H1 (cell line): ENCODE measurements at regions not wholly inside any gene's neighbourhood (a gene's known extent, or its start where the extent isn't known, plus 50 kb on each side); places are given as distances from the start of the nearest gene placed in this dataset.

ENCODE experiments used
- BACH1 ChIP-seq: IDR thresholded peaks from 2 replicates; pipeline ENCODE4 v1.6.1; 2012; ENCODE audit warnings: low read length, improper control_type of control experiment
- CBX8 ChIP-seq: fragments of 300-800, 300-1000 bp; sonication (generic); IDR thresholded peaks from 2 replicates; pipeline ENCODE4 v1.7.1; 2016; ENCODE audit warnings: low read depth, low read length, borderline replicate concordance
- CEBPB ChIP-seq: IDR thresholded peaks from 2 replicates; pipeline ENCODE4 v1.6.1; 2012; ENCODE audit warnings: low read depth, low read length
- KDM1A ChIP-seq: fragments of 200-600, 300-600 bp; sonication (generic); IDR thresholded peaks from 2 replicates; pipeline ENCODE4 v1.7.1; 2016; ENCODE audit warnings: mild to moderate bottlenecking, low read length, borderline replicate concordance
- KDM5A ChIP-seq: fragments of 200-600 bp; IDR thresholded peaks from 2 replicates; pipeline ENCODE4 v1.7.1; 2012; ENCODE audit warnings: mild to moderate bottlenecking, low read length, inconsistent platforms, mixed read lengths
- MAFK ChIP-seq: IDR thresholded peaks from 2 replicates; pipeline ENCODE4 v1.6.1; 2012; ENCODE audit warnings: low read depth, mild to moderate bottlenecking, improper control_type of control experiment, low read length
- RXRA ChIP-seq: IDR thresholded peaks from 2 replicates; pipeline ENCODE4 v1.6.1; 2011; ENCODE audit warnings: low read depth, mild to moderate bottlenecking, low read length, moderate library complexity; ENCODE audit not compliant: insufficient read depth
- TAF1 ChIP-seq: IDR thresholded peaks from 2 replicates; pipeline ENCODE4 v1.6.1; 2011; ENCODE audit warnings: mild to moderate bottlenecking, low read depth, low read length
- TAF7 ChIP-seq: optimal IDR thresholded peaks from 2 replicates; pipeline ENCODE3; 2011; ENCODE audit warnings: low read depth, mild to moderate bottlenecking, inconsistent platforms, low read length, moderate library complexity, borderline replicate concordance
- ZNF274 ChIP-seq: IDR thresholded peaks from 2 replicates; pipeline ENCODE4 v1.7.0; 2012; ENCODE audit warnings: low read length, borderline replicate concordance; ENCODE audit errors: extremely low read depth

GRCh38 chr1:78367700-78368099, 123.1 kb upstream of the PTGFR start (continued):
- no peak for TF ChIP-seq ZNF274
- no peak for TF ChIP-seq RXRA
- TF ChIP-seq KDM5A, result no peak
- TF ChIP-seq MAFK, result no peak
- TF ChIP-seq TAF7, result no peak
- no peak for TF ChIP-seq KDM1A
- no peak for TF ChIP-seq CBX8
- no peak for TF ChIP-seq CEBPB
- TF ChIP-seq BACH1, result no peak
- no peak for TF ChIP-seq TAF1
